GM12864 (cell line): ENCODE measurements at regions not wholly inside any gene's neighbourhood (a gene's known extent, or its start where the extent isn't known, plus 50 kb on each side); places are given as distances from the start of the nearest gene placed in this dataset.

Source experiments
- DNase-seq: peaks from one replicate; pipeline ENCODE4 v3.0.0-alpha.2; 2011; ENCODE audit warnings: low read depth
- H3K4me3 ChIP-seq: 2 replicates; pipeline ENCODE4 v1.5.1; 2011; ENCODE audit warnings: mild to moderate bottlenecking, low read depth, low read length, control low read depth
- TF ChIP-seq, protein P1 (sequence below): IDR thresholded peaks from 2 replicates; pipeline ENCODE4 v1.5.1; 2011; ENCODE audit warnings: low read depth, mild to moderate bottlenecking, moderate library complexity, low read length, control low read depth, inconsistent platforms; ENCODE audit errors: missing control alignments

- TF ChIP-seq, protein P1, sequence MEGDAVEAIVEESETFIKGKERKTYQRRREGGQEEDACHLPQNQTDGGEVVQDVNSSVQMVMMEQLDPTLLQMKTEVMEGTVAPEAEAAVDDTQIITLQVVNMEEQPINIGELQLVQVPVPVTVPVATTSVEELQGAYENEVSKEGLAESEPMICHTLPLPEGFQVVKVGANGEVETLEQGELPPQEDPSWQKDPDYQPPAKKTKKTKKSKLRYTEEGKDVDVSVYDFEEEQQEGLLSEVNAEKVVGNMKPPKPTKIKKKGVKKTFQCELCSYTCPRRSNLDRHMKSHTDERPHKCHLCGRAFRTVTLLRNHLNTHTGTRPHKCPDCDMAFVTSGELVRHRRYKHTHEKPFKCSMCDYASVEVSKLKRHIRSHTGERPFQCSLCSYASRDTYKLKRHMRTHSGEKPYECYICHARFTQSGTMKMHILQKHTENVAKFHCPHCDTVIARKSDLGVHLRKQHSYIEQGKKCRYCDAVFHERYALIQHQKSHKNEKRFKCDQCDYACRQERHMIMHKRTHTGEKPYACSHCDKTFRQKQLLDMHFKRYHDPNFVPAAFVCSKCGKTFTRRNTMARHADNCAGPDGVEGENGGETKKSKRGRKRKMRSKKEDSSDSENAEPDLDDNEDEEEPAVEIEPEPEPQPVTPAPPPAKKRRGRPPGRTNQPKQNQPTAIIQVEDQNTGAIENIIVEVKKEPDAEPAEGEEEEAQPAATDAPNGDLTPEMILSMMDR = no peak
- no peak for DNase-seq
- H3K4me3 ChIP-seq = no peak overlapping the region
Observed at GRCh38 chr1:229184066-229184465, 86.8 kb upstream of the RAB4A start.

DNA sequence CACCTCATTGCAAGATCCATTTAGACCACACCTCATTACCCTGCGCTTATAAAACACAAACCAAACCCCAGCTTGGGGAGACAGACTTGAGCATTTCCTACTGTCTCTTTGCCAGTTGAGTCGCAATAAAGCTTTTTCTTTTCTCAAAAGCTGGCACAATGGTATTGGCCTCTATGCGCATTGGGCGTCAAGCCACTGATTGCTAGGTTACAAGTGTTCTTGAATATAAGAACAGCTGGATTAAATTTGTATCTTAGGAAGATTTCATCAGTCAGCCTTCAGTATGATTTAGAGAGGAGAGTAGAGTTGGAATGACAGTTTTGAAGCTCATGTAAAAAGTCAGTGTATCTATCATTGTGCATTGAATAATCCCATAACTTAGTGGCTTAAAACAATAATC lies 84.9 kb upstream of the RAB4A start:
- H3K4me3 ChIP-seq = no peak overlapping the region
- TF ChIP-seq, protein P1 = no peak
- DNase-seq = no peak

DNA sequence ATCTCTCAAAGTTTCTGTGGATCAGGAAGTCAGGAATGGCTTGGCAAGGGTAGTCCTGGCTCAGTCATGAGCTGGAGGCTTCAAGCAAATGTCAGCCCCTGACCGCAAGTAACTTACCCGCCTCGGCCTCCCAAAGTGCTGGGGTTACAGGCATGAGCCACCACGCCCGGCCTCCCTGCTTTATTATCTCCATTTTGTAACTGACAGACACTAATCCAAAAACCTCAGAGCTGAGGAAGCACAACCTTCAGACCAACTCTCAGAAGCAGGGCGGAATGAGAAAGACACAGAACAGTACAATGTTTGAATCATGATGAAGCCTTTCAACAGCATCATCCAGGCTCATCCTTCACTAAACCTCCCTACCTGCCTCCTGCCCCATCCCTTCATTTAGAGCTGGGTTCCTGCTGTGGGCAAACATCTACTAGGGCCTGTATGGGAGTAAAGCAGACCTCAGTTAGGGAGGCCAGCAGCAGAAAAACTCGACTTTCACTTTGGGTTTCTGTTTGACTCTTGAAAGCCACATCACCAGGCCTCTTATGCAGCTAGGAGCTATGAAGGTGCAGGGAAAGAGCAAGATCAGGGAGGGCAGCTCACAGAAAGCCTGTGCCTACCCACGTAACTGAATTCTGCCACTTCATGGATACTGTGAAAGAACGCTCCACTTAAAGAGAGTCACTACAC lies 84.4 kb upstream of the RAB4A start:
- TF ChIP-seq, protein P1 = no peak
- H3K4me3 ChIP-seq = no peak overlapping the region
- peak; percentile 41 for DNase-seq

GRCh38 chr1:229190057-229190575 lies 80.8 kb upstream of the RAB4A start:
- TF ChIP-seq, protein P1 = no peak
- no peak overlapping the region for H3K4me3 ChIP-seq
- DNase-seq = no peak

- no peak overlapping the region for H3K4me3 ChIP-seq
- TF ChIP-seq, protein P1 = no peak
- no peak for DNase-seq
Observed at GRCh38 chr1:229191066-229191674, 79.7 kb upstream of the RAB4A start.

DNA sequence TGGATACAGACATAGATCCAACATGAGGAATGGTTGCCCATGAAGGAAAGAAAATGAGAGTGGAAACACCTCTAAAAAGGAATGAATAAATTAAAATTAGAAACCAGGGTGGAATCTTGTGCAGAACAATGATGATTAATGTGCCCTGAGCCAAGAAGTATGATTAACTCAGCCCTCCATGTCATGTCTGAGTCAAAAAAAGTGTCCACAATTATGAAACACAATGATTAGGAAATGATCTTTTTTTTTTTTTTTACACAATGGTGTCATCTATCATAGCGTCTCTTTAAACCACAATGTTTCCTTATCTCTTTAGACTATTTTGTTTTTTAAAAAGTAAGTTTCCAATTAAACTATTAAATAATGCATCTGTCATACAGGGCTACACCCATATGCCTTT lies 78.9 kb upstream of the RAB4A start:
- no peak overlapping the region for H3K4me3 ChIP-seq
- DNase-seq = no peak
- TF ChIP-seq, protein P1 = no peak
